NB4 (cell line): ENCODE measurements at regions not wholly inside any gene's neighbourhood (a gene's known extent, or its start where the extent isn't known, plus 50 kb on each side); places are given as distances from the start of the nearest gene placed in this dataset.

Experiments used
- CTCF ChIP-seq: IDR thresholded peaks from one replicate; pipeline ENCODE4 v1.5.1; 2012; ENCODE audit warnings: low read depth, low read length
- MYC ChIP-seq: IDR thresholded peaks from 2 replicates; pipeline ENCODE4 v1.6.1; 2011; ENCODE audit warnings: low read depth, low read length

GRCh38 chr12:33634544-33634943, 194.9 kb upstream of the SYT10 start:
- TF ChIP-seq CTCF (no peak), MYC (no peak)
